Gastroesophageal sphincter (tissue), 3 donors: ENCODE measurements at regions not wholly inside any gene's neighbourhood (a gene's known extent, or its start where the extent isn't known, plus 50 kb on each side); places are given as distances from the start of the nearest gene placed in this dataset.

Experiments
- CTCF ChIP-seq, 4 experiments: fragments of 200-600 bp in 2 of 4; fragments of 450-650 bp in 2 of 4; sonication (generic) in 1 of 4; IDR thresholded peaks; one replicate each; pipeline ENCODE4 v1.5.1; 2017 to 2019; ENCODE audit warnings: antibody characterized with exemption in 4 of 4, mild to moderate bottlenecking in 2 of 4, moderate library complexity in 2 of 4
- EP300 ChIP-seq: sonication (generic); formaldehyde crosslinking; IDR thresholded peaks from one replicate; pipeline ENCODE4 v1.6.1; 2017; ENCODE audit warnings: antibody characterized with exemption, mild to moderate bottlenecking
- POLR2A ChIP-seq, 2 donors: fragments of 450-650 bp; IDR thresholded peaks; one replicate each; pipeline ENCODE4 v1.6.1; 2017; ENCODE audit warnings: antibody characterized with exemption in 2 of 2, mild to moderate bottlenecking in 2 of 2, moderate library complexity in 1 of 2

GRCh38 chr12:83224012-83224411 is 537.3 kb downstream of the TMTC2 start:
- no peak for TF ChIP-seq CTCF (IDR thresholded peaks at IDR 0.05)
- no peak for TF ChIP-seq POLR2A (IDR thresholded peaks at IDR 0.05)
- TF ChIP-seq EP300, result no peak
